IMR-90 (cell line): ENCODE measurements at regions not wholly inside any gene's neighbourhood (a gene's known extent, or its start where the extent isn't known, plus 50 kb on each side); places are given as distances from the start of the nearest gene placed in this dataset.

Source experiments
- ATAC-seq: fragments of 200-7000 bp; cut with Tn5 transposase; 2 replicates; pipeline ENCODE4 v1.9.1; 2020; ENCODE audit warnings: low read depth, mild to moderate bottlenecking, moderate library complexity
- BruUV-seq: library from RNA; stranded (reverse); fragments of 400-500 nt; replicated peaks from 2 replicates; lab custom pipeline; 2021; lab: Mats Ljungman, UMichigan
- CTCF ChIA-PET: fragments of 300-600 bp; formaldehyde crosslinking; extraction: SDS; loops from one replicate; lab custom pipeline; 2021; ENCODE audit warnings: antibody characterized with exemption; lab: Yijun Ruan, JAX
- POLR2A ChIA-PET: fragments of 300-600 bp; sonication (Branson Sonifier 250); formaldehyde crosslinking; loops from one replicate; lab custom pipeline; 2022; ENCODE audit warnings: antibody characterized with exemption; ENCODE audit not compliant: unreplicated experiment; lab: Charles Lee
- DNase-seq: peaks from one replicate; pipeline ENCODE4 v3.0.0; 2013
- H2AFZ ChIP-seq: replicated peaks from 2 replicates; pipeline ENCODE3; 2013; ENCODE audit warnings: low read length, mild to moderate bottlenecking; ENCODE audit not compliant: poor library complexity
- H2AK5ac ChIP-seq: 2 replicates; pipeline ENCODE4 v1.6.1; 2013; ENCODE audit warnings: low read depth, low read length, inconsistent platforms
- H2AK9ac ChIP-seq: replicated peaks from 2 replicates; pipeline ENCODE3; 2013; ENCODE audit warnings: mild to moderate bottlenecking, low read depth, low read length, moderate library complexity; ENCODE audit not compliant: poor library complexity
- H2BK120ac ChIP-seq: 2 replicates; pipeline ENCODE4 v1.6.1; 2013; ENCODE audit warnings: low read depth, low read length, inconsistent platforms
- H2BK15ac ChIP-seq: 3 replicates; pipeline ENCODE4 v1.6.1; 2013; ENCODE audit warnings: low read depth, low read length, inconsistent platforms
- H2BK20ac ChIP-seq: 2 replicates; pipeline ENCODE4 v1.6.1; 2013; ENCODE audit warnings: low read depth, mild to moderate bottlenecking, inconsistent platforms, low read length, moderate library complexity
- H2BK5ac ChIP-seq: 2 replicates; pipeline ENCODE4 v1.6.1; 2013; ENCODE audit warnings: mild to moderate bottlenecking, low read depth, low read length, inconsistent platforms; ENCODE audit not compliant: poor library complexity, severe bottlenecking
- H3K14ac ChIP-seq: replicated peaks from 2 replicates; pipeline ENCODE4 v1.6.1; 2013; ENCODE audit warnings: low read depth, low read length, inconsistent platforms
- H3K18ac ChIP-seq: 2 replicates; pipeline ENCODE4 v1.6.1; 2013; ENCODE audit warnings: low read depth, low read length, control low read depth
- H3K23ac ChIP-seq: 2 replicates; pipeline ENCODE4 v1.6.1; 2013; ENCODE audit warnings: low read depth, low read length, inconsistent platforms
- H3K27ac ChIP-seq: 2 replicates; pipeline ENCODE4 v1.5.1; 2013; ENCODE audit warnings: mild to moderate bottlenecking, control low read depth, low read length; ENCODE audit not compliant: insufficient read depth
- H3K27me3 ChIP-seq: 2 replicates; pipeline ENCODE4 v1.6.1; 2013; ENCODE audit warnings: low read length; ENCODE audit not compliant: control insufficient read depth, insufficient read depth
- H3K36me3 ChIP-seq: 2 replicates; pipeline ENCODE4 v1.6.1; 2013; ENCODE audit warnings: low read length, mixed read lengths; ENCODE audit not compliant: control insufficient read depth, insufficient read depth
- H3K4ac ChIP-seq: 2 replicates; pipeline ENCODE4 v1.6.1; 2013; ENCODE audit warnings: low read depth, low read length, inconsistent platforms
- H3K4me1 ChIP-seq: 2 replicates; pipeline ENCODE4 v1.6.1; 2013; ENCODE audit warnings: low read length, mixed read lengths; ENCODE audit not compliant: control insufficient read depth, insufficient read depth
- H3K4me2 ChIP-seq: 2 replicates; pipeline ENCODE4 v1.6.1; 2013; ENCODE audit warnings: low read depth, mild to moderate bottlenecking, control low read depth, low read length, moderate library complexity
- H3K4me3 ChIP-seq: 2 replicates; pipeline ENCODE4 v1.5.1; 2013; ENCODE audit warnings: low read depth, mild to moderate bottlenecking, control low read depth, low read length, moderate library complexity; ENCODE audit not compliant: insufficient read depth
- H3K56ac ChIP-seq: 2 replicates; pipeline ENCODE4 v1.6.1; 2013; ENCODE audit warnings: low read length, inconsistent platforms; ENCODE audit not compliant: insufficient read depth; ENCODE audit errors: extremely low read depth
- H3K79me1 ChIP-seq, 2 experiments: 2 replicates each; pipeline ENCODE4 v1.6.1; 2013; ENCODE audit warnings: low read length in 2 of 2, inconsistent platforms in 1 of 2, low read depth in 1 of 2
- H3K9ac ChIP-seq: 2 replicates; pipeline ENCODE4 v1.6.1; 2013; ENCODE audit warnings: low read depth, low read length, control low read depth
- H3K9me1 ChIP-seq: 2 replicates; pipeline ENCODE4 v1.6.1; 2013; ENCODE audit warnings: low read length, inconsistent platforms; ENCODE audit not compliant: insufficient read depth
- H3K9me3 ChIP-seq: 2 replicates; pipeline ENCODE4 v1.6.1; 2013; ENCODE audit warnings: low read length; ENCODE audit not compliant: control insufficient read depth, insufficient read depth
- H4K20me1 ChIP-seq: 2 replicates; pipeline ENCODE4 v1.6.1; 2013; ENCODE audit warnings: low read length, inconsistent platforms; ENCODE audit not compliant: insufficient read depth
- H4K5ac ChIP-seq: 2 replicates; pipeline ENCODE4 v1.6.1; 2013; ENCODE audit warnings: mild to moderate bottlenecking, low read depth, low read length, control low read depth
- H4K8ac ChIP-seq, 2 experiments: 2 replicates each; pipeline ENCODE4 v1.6.1; 2013; ENCODE audit warnings: low read depth in 2 of 2, low read length in 2 of 2, control low read depth in 1 of 2, inconsistent platforms in 1 of 2
- H4K91ac ChIP-seq: 2 replicates; pipeline ENCODE4 v1.6.1; 2013; ENCODE audit warnings: low read depth, low read length, inconsistent platforms; ENCODE audit not compliant: insufficient read depth
- BHLHE40 ChIP-seq: fragments of 150-350 bp; IDR thresholded peaks from 2 replicates; pipeline ENCODE4 v1.6.1; 2016; ENCODE audit warnings: mild to moderate bottlenecking, low read depth, low read length
- CEBPB ChIP-seq: IDR thresholded peaks from 2 replicates; pipeline ENCODE4 v1.6.1; 2012; ENCODE audit warnings: low read depth, low read length, improper control_type of control experiment
- CHD1 ChIP-seq: IDR thresholded peaks from 2 replicates; pipeline ENCODE4 v1.6.1; 2012; ENCODE audit warnings: low read depth, low read length, improper control_type of control experiment
- CTCF ChIP-seq: conservative IDR thresholded peaks from 2 replicates; pipeline ENCODE4 v1.5.1; 2012; ENCODE audit warnings: mild to moderate bottlenecking, low read depth, low read length, improper control_type of control experiment
- ELK1 ChIP-seq: fragments of 150-350 bp; IDR thresholded peaks from 2 replicates; pipeline ENCODE4 v1.6.1; 2016; ENCODE audit warnings: low read depth, mild to moderate bottlenecking, low read length, moderate library complexity, borderline replicate concordance
- FOS ChIP-seq: fragments of 150-350 bp; IDR thresholded peaks from 2 replicates; pipeline ENCODE4 v1.6.1; 2016; ENCODE audit warnings: low read depth, low read length
- MAFK ChIP-seq: IDR thresholded peaks from 2 replicates; pipeline ENCODE4 v1.6.1; 2012; ENCODE audit warnings: low read depth, low read length, improper control_type of control experiment
- MAZ ChIP-seq: IDR thresholded peaks from 2 replicates; pipeline ENCODE4 v1.6.1; 2012; ENCODE audit warnings: low read depth, mild to moderate bottlenecking, low read length, improper control_type of control experiment, moderate library complexity, borderline replicate concordance
- MXI1 ChIP-seq: IDR thresholded peaks from 2 replicates; pipeline ENCODE4 v1.6.1; 2012; ENCODE audit warnings: low read depth, mild to moderate bottlenecking, low read length, moderate library complexity, borderline replicate concordance
- NFE2L2 ChIP-seq: fragments of 150-350 bp; IDR thresholded peaks from 2 replicates; pipeline ENCODE4 v1.6.1; 2016; ENCODE audit warnings: low read depth, mild to moderate bottlenecking, low read length
- POLR2A ChIP-seq: IDR thresholded peaks from 2 replicates; pipeline ENCODE4 v1.6.1; 2012; ENCODE audit warnings: mild to moderate bottlenecking, low read depth, low read length
- RAD21 ChIP-seq: IDR thresholded peaks from 2 replicates; pipeline ENCODE4 v1.6.1; 2012; ENCODE audit warnings: low read length, improper control_type of control experiment
- RCOR1 ChIP-seq: IDR thresholded peaks from 2 replicates; pipeline ENCODE4 v1.6.1; 2012; ENCODE audit warnings: mild to moderate bottlenecking, low read length, improper control_type of control experiment; ENCODE audit not compliant: insufficient replicate concordance
- RFX5 ChIP-seq: IDR thresholded peaks from 2 replicates; pipeline ENCODE4 v1.8.0; 2012; ENCODE audit warnings: low read depth, mild to moderate bottlenecking, low read length, moderate library complexity
- SMC3 ChIP-seq: fragments of 150-350 bp; IDR thresholded peaks from 2 replicates; pipeline ENCODE4 v1.6.1; 2016; ENCODE audit warnings: low read depth, mild to moderate bottlenecking, antibody characterized with exemption, low read length, moderate library complexity
- USF2 ChIP-seq: fragments of 150-350 bp; IDR thresholded peaks from 2 replicates; pipeline ENCODE4 v1.6.1; 2017; ENCODE audit warnings: mild to moderate bottlenecking, antibody characterized with exemption, low read length, low read depth
- WGBS, 2 experiments: methylation state at CpG; one replicate each; pipeline versions ENCODE4 v1.1.5 to v1.1.7; 2013; ENCODE audit warnings: missing lambda C conversion rate in 2 of 2; ENCODE audit not compliant: insufficient read length in 1 of 2; ENCODE audit errors: extremely low coverage in 2 of 2; 5-methylcytosine and 5-hydroxymethylcytosine counted together
- dilution Hi-C: fragments of 300-500 bp; cut with HindIII; formaldehyde crosslinking; loops from one replicate; pipeline ENCODE4 v1.14.3; 2018; ENCODE audit warnings: low sequenced_read_pairs; ENCODE audit not compliant: unreplicated experiment
- in situ Hi-C: fragments of 300-500 bp; cut with MboI; formaldehyde crosslinking; loops from 3 replicates; pipeline ENCODE4 v1.14.3; 2019; ENCODE audit warnings: low sequenced_read_pairs, inconsistent platforms, mixed read lengths
- intact Hi-C: fragments of 100-400 bp; cut with micrococcal nuclease; formaldehyde crosslinking; loops from 2 replicates; pipeline ENCODE4 v1.10.0; 2022

GRCh38 chr5:4275232-4275631, 679.6 kb downstream of the IRX1 start:
- no peak overlapping the region for H3K9ac ChIP-seq
- WGBS, 2 experiments: 42% methylated on average over 2 of the region's 8 CpGs; no CpG with 5 or more reads in 1 of the 2 experiments
- H3K9me3 ChIP-seq: peaks cover 6% of the 10 kb centered on the region; the same call in 1 of the 2 replicates
- no peak overlapping the region for H4K91ac ChIP-seq
- H2BK5ac ChIP-seq: no peak overlapping the region
- no peaks in the 10 kb centered on the region for H4K20me1 ChIP-seq
- CTCF ChIA-PET: no interaction called here
- H3K9me1 ChIP-seq: no peaks in the 10 kb centered on the region
- ATAC-seq (no peak), DNase-seq (no peak)
- no peak overlapping the region for H3K4me3 ChIP-seq
- no peak overlapping the region for H3K4ac ChIP-seq
- no peak overlapping the region for H2AK5ac ChIP-seq
- BruUV-seq: no TSS peak
- no peak overlapping the region for H2AFZ ChIP-seq
- intact Hi-C loops: no loop called here
- no peak overlapping the region for H3K27ac ChIP-seq
- H3K4me2 ChIP-seq: no peak overlapping the region
- TF ChIP-seq USF2 (no peak), MAFK (no peak), BHLHE40 (no peak), RFX5 (no peak), MXI1 (no peak), NFE2L2 (no peak), RAD21 (no peak), CHD1 (no peak), SMC3 (no peak), FOS (no peak), MAZ (no peak), CTCF (no peak), RCOR1 (no peak), ELK1 (no peak), CEBPB (no peak), POLR2A (no peak)
- H2BK15ac ChIP-seq: no peak overlapping the region
- no peak overlapping the region for H3K14ac ChIP-seq
- no peak overlapping the region for H4K8ac ChIP-seq
- H3K36me3 ChIP-seq: no peaks in the 10 kb centered on the region
- no peaks in the 10 kb centered on the region for H3K4me1 ChIP-seq
- in situ Hi-C loops: no loop called here
- H3K27me3 ChIP-seq: no peaks in the 10 kb centered on the region
- H2AK9ac ChIP-seq: no peak overlapping the region
- H2BK120ac ChIP-seq: no peak overlapping the region
- H3K18ac ChIP-seq: no peak overlapping the region
- no peaks in the 10 kb centered on the region for H3K79me1 ChIP-seq
- H4K5ac ChIP-seq: no peak overlapping the region
- no peak overlapping the region for H2BK20ac ChIP-seq
- H3K56ac ChIP-seq: no peak overlapping the region
- POLR2A ChIA-PET: no interaction called here
- H3K23ac ChIP-seq: no peak overlapping the region
- dilution Hi-C loops: no loop called here
